Activated CD4-positive, alpha-beta T cell treated with anti-CD3 and anti-CD28 coated beads, Interleukin-10, Interleukin-2, amounts not matched to agents 100 ng/mL and 50 ng/mL, durations not matched to agents 16 hours and 8 hours (primary cell): ENCODE measurements at regions not wholly inside any gene's neighbourhood (a gene's known extent, or its start where the extent isn't known, plus 50 kb on each side); places are given as distances from the start of the nearest gene placed in this dataset.
"Not testable (repeated sequence)": the region's sequence is repeated elsewhere in the genome, so short reads cannot be mapped to it uniquely, and the experiment has no call there.

Experiments
- DNase-seq: peaks from one replicate; pipeline ENCODE4 v3.0.0-alpha.2; 2020

DNA sequence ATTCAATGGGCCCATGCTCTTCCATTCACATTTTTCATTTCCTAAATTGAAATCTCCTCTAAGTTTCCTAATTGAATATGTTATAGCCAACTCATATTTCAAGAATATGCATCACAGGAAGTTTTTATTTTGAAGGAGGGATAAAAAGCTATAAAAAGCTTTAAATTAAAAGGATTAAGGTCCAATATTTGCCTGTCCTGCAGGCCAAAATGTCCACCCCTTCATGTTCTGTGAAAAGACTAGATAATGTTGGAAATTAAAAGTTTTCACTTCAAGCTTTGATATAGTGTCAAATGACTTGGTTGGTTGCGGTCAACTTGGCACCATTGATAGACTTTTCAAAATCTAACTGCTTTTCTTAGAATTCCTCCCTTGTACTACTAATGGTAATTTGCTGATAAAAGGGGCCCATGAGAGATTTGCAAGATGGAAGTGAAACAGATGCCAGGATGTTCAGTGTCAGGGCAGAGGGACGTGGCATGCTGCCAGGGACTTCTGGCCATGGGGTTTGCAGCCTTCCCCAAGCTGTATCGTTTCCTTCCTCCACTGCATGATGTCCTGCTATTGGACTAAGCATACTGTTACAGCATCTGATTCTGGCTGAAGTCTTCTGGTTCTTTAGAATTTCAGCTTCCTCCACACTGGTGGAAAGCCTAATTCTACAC lies 547.3 kb upstream of the MIR17HG start:
- no peak for DNase-seq

- no peak for DNase-seq
Observed at GRCh38 chr13:90801621-90802020, 545.9 kb upstream of the MIR17HG start.

GRCh38 chr13:90803210-90803609 lies 544.3 kb upstream of the MIR17HG start:
- DNase-seq, result no peak

GRCh38 chr13:90806016-90806615 lies 541.4 kb upstream of the MIR17HG start:
- no peak for DNase-seq

DNA sequence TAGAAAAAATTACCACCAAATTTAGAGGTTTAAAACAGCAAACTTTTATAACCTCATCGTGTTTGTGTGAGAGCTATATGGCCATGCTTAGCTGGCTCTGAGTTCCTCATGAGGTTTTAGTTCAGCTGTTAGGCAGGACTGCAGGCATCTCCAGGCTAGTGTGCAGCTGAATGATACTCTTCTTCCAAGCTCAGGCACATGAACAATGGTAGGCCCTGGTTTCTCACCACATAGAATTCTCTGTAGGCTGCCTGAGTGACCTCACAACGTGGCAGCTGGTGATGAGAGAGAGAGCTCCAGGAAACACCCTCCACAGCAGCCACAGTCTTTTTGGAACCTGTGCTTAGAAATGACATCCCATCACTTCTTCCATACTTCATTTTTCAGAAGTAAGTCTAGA lies 540.6 kb upstream of the MIR17HG start:
- DNase-seq, result no peak

DNA sequence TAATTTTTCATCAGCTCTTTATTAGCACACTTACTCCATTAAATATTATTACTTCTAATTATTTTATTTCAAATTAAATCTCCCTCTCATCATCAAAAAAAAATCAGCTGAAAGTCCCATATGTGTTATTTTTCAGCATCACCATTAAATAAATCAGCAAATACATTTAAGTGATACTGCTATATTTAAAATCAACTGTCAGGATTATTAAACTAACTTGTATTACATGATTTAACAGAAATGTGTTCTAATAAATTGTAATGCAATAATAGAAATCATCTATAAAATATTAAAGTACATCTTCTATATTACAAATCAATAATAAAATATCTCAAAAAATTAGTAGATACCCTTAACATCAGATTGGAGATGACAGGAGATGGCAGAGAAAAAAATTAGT lies 538.6 kb upstream of the MIR17HG start:
- no peak for DNase-seq

DNA sequence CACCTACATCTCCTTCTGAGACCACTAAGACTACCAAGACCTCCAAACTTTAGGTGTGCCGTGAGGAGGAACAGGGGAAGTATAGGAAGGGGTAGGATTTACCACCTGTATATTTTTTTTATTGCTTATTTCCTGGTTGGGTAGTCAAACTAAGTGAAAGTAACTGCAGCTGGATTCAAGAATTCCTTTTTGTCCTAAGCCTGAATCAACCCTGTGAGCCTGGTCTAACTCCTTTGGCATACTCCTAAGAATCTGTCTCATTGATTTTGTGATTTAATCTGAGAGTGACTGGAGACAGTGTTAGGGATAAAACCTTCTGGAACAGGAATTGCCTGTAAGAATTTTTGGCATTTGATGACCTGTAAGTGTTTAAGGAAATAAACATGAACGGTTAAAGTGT lies 523.5 kb upstream of the MIR17HG start:
- DNase-seq, result no peak

- no peak for DNase-seq
Observed at GRCh38 chr13:90826688-90827087, 520.8 kb upstream of the MIR17HG start.

DNA sequence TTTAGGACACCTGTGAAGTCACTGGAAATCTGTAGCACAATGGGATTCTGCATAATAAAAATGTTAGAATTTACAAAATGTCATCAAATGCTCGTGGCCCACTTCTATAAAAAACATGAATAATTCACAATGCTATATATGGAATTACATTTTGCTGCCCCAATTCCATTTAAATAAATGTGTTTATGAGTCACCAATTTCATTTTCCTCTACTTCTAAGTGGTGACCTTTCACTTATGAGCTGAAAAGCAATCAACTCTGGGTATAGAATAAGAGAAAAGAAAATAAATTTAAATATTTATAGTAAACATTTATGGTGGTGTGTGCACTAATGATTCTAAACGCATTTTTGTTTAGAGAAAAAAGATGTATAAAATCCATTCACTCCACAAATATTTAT lies 516.7 kb upstream of the MIR17HG start:
- DNase-seq, result no peak

DNA sequence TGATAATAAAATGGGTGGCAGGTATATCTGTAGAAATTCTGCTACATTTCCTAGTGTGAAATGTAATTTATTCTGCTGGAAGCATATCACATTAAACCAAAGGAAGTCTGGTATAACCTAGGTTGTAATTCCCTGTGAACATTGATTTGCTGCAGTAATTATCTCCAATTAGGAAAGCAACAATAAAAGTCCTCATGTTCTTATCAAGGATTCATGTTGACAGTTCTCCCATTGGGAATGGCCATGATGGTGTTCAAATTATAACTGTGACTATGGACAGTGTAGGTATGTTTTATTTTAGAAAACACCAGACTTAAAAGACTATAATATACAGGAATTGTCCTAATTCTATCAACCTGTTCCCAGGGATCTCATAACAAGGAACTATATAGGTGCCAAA lies 513.5 kb upstream of the MIR17HG start:
- DNase-seq, result no peak

DNA sequence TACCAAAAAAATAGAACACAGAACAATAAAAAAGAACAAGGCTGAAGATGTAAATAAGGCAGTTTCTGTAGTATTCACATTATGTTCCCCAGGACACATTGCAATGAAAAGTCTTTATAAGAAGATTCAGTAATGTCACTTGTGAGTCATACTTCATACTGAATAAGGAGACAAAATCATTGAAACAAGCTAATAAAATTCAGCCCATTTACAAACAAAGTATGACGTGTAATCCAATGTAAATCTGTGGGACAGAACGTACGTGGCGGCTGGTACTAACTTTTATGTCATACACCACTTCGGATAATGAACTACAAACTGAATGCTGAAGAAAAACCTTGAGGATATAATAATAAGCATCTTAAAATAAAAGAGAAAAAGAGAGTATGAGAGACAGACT lies 512.8 kb upstream of the MIR17HG start:
- no peak for DNase-seq

DNA sequence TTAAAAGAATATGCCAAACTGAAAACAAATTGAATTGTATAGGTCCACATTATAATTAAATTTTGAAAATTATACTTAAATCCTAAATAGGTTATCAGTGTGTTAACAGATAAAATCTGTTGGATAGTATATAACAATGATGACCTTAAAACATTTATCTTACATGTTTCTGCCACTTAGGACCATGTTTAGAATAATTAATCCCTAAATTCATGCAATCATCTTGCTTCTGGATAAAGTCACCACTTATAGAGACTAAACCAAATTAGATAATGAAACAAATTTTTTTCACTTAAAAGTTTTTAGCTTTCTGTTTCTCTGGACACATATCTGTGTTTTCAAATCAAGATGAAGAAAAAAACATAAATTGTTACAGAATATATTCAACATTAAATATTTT lies 511.7 kb upstream of the MIR17HG start:
- no peak for DNase-seq

- DNase-seq, result no peak
Observed at GRCh38 chr13:90838317-90838960, 509.0 kb upstream of the MIR17HG start.

- DNase-seq, result no peak
Observed at GRCh38 chr13:90839061-90839460, 508.4 kb upstream of the MIR17HG start.

DNA sequence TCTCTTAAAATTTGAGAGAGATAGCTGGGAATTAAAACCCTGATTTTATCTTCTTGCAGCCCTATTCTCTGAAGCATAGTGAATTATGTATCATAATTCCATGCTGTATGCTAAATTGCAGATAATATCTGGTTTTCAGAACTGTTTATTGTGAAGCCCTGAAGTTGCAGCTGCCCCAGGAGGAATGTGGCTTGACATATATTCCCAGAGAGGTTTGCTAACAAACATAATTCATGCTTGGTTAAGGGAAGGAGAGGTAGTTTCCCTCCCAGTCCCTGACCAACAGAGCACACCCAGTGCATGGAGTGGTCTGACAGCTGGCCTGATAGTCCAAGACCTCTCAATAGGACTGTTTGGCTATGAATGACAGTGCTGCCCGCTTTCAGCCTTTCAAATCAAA lies 500.6 kb upstream of the MIR17HG start:
- no peak for DNase-seq

DNA sequence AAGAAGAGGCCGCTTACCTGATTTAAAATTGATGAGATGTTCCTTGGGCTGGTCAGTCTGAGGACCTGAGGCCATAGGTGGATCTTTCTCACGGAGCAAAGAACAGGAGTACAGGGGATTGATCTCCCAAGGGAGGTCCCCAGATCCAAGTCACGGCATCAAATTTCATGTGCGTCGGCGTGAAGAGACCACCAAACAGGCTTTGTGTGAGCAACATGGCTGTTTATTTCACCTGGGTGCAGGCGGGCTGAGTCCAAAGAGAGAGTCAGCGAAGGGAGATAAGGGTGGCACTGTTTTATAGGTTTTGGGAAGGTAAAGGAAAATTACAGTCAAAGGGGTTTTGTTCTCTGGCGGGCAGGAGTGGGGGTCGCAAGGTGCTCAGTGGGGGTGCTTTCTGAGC lies 493.8 kb upstream of the MIR17HG start:
- not testable (repeated sequence) for DNase-seq

GRCh38 chr13:90857921-90858320 lies 489.6 kb upstream of the MIR17HG start:
- DNase-seq, result no peak

GRCh38 chr13:90866006-90866405 lies 481.5 kb upstream of the MIR17HG start:
- no peak for DNase-seq

DNA sequence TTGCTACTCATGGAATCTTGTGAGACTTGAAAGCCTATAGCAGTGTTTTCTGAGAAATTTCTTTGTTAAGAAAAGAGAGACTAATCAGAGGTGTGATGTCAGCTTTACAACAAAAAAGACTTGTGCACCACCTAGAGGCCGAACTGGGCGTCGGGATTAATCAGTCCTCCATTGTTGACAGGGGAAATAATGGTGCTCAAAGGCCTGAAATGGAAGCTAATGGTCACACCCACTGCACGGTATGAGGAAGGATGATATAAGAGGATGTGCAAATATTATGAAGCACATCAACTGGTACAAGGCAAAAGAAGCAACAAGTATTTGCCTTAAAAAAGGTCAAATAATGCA lies 480.2 kb upstream of the MIR17HG start:
- peak; percentile 57 for DNase-seq

- peak; percentile 2 for DNase-seq
Observed at GRCh38 chr13:90868321-90868920, 479.1 kb upstream of the MIR17HG start.

DNA sequence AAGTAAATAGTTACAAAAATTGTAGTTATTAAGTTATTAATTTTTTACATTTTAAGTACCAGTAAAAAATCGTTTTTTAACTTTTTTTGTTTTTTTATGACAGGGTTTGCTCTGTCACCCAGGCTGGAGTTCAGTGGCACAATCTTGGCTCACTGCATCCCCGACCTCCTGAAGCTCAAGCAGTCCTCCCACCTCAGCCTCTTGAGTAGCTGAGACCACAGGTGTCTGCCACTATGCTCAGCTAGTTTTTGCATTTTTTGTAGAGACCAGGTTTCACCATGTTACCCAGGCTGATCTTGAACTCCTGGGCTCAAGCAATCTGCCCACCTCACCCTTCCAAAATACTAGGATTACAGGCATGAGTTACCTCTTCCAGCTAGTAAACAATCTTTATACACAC lies 477.9 kb upstream of the MIR17HG start:
- no peak for DNase-seq

GRCh38 chr13:90872491-90873025 lies 474.9 kb upstream of the MIR17HG start:
- no peak for DNase-seq

DNA sequence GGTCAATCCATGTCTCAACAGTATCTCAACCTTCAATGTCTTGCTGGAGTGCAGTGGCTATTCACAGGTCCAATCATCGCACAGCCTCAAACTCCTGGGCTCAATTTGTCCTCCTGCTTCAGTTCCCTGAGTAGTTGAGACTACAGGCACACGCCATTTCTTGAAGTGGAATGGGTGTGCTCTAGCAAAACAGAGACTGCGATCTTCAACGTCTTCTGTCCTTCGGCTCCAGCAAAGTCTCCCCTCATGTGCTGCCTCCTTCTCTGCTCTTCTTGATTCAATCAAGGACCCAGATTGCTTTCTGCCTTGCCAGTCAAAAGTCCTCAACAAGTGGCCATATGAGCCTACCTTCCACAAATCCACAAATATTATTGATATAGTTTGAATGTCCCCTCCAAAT lies 466.7 kb upstream of the MIR17HG start:
- DNase-seq, result no peak

GRCh38 chr13:90882551-90882950 lies 464.9 kb upstream of the MIR17HG start:
- no peak for DNase-seq
